GM19455 (cell line): ENCODE measurements at regions not wholly inside any gene's neighbourhood (a gene's known extent, or its start where the extent isn't known, plus 50 kb on each side); places are given as distances from the start of the nearest gene placed in this dataset.

Experiments used
- ATAC-seq: cut with Tn5 transposase; IDR thresholded peaks from one replicate; pipeline ENCODE4 v1.9.1; 2021; ENCODE audit not compliant: unreplicated experiment

DNA sequence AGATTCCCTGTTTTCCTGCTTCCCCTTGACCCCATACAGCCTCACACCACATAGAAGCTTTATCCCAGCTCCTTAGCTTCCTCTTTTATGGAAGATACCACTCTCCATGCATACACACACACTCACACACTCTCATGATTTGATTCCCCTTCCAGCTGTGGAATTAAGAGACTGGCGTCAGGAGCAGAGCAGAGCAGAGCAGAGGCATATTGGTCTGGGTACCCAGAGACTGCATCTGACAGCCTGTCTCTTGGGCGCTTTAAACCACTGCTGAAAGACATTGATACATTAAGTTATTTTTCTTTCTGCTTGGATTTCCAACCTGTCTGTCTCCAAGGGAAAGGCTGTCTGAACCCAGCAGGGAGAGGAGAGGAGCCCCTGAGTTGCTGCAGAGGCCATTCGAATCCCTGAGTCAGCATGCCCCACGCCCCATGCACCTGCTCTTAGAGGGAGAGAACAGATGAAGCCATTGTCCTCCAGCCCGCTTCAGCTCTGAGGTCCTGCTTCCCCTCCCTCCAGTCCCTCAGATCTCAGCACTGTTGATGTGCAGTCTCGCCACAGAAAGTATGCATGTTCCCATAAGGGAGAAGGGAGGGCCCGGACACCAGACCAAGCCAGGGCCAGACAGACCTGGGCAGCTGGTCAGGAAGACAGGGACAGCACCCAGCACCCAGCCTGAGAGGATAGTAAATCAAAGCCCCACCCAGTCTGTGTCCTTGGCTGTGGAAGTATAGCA, 66.7 kb upstream of the GJB5 start:
- no peak for ATAC-seq

DNA sequence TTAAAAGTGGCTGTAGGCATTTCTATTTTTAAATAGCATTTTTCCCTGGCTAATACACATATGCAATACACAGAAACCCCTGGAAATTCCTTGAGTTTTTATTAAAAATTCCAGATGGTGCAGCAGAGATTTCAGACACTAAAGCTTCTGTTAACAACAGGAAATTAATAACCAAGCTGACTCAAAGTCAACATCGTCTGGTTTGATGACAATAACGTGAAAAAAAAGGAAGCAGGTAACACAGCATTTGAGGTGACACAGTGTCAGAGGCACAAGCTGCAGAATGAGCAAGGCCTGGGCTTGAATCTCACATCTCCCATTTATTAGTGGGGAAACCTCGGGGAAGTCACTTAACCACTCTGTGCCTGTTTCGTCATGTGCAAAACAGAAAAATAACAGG, 64.6 kb upstream of the GJB5 start:
- ATAC-seq, result no peak

DNA sequence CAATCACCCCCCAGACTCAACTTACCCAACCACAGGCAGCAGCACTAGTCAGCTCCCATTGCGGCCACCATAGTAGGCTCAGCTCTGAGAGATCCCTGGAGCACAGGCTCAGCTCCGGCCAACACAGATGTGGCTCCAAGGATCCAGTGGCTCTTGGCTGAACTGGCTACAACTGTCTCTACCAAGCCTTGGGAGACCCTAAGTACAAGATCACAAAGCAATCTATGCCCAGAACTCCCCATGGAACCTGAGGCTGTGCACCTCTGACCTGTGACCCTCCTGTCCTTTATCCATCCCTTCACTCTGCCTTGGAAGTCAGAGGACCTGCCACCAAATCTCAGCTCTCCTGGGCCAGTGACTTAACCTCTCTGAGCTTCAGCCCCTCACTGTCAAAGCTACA, 61.8 kb upstream of the GJB5 start:
- no peak for ATAC-seq

DNA sequence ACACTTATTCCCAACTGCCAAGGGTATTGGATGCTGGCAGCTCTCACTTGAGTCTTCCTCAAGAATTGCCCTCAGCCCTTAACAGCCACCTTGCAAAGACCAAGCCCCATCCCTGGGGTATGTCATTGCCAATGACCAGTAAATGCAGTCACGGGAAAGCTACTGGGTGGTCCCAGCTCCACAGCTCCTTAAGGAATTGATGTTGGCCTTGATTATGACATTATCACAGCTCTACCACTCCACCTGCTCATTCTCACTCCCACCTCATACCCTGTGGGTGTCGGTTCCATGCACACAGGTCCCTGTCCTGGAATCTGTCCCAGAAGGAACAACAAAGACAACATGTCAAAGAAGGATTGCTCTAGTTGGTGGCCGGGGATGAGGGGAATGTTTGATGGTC, 60.5 kb upstream of the GJB5 start:
- no peak for ATAC-seq

DNA sequence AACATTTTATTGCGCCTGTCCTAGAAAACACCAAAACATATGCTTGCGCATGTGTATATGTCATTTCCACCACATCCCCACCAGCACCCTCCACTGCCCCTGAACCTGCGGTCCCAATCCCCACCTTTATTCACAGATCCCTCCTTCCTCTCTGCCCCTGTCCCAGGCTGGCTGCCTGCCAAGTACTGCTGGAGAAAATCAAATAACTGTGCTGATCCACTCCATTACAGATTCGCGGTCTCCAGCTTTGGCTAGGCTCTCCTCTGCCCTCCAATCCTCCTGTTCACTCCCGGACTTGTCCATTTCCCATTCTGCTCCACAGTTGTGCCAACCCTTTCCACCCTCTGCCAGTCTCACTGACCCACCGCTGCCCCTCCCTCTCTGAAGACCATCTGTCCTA, 59.3 kb upstream of the GJB5 start:
- no peak for ATAC-seq

DNA sequence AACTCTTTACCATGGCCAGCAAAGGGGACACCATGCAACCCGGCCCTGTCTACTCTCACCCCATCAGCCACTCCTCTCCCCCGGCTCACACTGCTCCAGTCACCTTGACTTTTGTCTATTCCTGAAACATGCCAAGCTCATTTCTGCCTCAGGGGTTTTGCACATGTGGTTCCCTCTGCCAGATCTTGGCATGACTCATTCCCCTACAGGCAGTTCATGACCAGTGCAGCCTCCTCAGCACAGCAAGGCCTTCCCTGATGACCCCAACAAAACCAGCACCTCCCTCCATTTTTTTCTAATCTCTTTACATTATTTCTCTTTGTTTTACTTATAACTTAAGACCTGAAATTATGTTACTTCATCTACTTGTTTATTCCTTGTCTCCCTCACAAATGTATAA, 58.6 kb upstream of the GJB5 start:
- ATAC-seq, result no peak

DNA sequence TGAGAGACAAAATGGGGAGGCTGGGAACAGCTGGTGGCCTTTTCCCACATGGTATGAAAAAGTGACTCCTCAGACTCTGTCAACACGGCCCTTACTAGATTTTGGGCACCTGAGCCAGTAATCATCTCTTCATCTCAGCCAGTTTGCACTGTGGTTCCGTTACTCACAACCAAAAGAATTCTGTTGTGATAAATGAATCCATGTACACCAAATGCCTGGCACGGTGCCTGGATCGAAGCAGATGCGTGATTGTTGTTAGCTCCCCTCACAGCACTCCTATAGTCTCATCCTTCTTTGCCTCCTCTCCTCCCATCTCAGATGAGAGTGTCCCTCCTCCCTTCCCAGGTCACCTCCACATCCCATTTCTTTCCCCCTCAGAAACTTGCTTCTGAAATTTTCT, 57.9 kb upstream of the GJB5 start:
- no peak for ATAC-seq

DNA sequence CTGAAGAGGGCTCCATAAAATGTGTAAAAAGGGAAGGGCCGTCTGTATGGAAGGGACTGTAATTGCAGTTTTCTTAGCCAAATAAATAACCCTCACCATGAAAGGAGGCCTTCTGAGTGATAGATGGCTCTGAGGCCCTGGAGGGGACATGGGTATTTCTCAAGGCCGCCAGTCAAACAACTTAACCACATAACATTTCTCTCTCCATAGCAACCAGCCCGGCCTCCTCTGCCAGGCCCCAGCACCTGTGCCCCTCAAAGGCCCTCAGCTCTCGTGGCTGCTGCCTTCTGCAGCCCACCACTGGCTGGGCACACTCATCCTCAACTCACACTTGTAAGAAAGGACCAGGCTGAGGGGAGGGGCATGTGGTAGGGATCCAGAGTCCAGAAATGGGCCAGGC, 57.0 kb upstream of the GJB5 start:
- ATAC-seq, result no peak

DNA sequence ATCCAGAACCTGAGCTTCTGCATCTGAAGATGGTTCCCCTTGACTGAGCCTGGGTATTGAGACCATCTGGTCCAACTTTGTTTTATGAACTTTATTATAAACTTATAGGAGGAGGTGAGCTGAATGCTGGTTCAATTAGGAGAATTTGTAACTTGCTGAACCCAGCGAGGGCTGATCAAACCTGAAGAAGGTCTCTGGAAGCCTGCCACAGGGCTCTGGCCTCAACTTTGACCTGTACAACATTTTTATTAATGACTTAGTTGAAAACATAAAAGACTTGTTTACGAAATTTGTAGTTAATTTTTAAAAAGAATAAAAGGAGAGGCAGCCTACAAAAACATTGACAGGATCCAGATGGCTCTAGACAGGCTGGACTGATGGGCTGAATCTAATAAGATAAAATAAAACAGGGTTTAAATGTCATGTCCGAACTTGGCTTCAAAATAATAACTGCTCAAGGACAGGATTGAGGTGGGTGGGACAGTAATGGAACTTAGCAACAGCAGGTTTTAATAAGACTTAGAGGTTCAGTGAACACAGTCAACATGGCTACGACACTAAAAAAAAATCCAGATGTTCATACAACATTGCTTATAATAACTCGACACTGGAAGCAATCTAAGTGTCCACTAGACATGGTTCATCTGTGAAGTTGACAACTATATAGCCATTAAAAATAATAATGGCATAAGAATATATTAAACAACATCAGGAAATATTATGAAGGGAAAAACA, 53.4 kb upstream of the GJB5 start:
- ATAC-seq, result no peak
